ENCODE measurements at regions not wholly inside any gene's neighbourhood (a gene's known extent, or its start where the extent isn't known, plus 50 kb on each side); places are given as distances from the start of the nearest gene placed in this dataset.

DNA sequence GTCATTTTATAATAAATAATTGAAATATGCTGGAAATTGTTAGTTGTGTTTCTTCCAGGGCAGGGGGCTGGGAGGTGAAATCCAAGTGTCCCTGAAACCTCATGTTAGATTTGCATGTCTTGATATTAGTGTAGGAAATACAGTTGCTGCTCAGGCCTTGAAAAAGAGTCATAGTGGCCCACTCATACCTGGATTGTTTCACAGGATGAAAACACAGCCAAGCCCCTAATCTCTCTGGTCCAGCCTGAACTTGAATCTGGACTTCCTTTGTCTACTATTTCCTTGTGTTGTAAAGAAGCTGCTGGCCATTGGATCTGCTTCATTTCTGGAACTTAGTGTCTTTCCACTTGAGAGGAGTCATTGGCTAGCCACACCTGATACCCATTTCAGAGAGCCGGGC is 108.8 kb upstream of the JARID2 start:
- TF ChIP-seq ZNF396 (CRISPR knock-in tag; IDR thresholded peaks at IDR 0.05; ENCODE audit: borderline replicate concordance) (no peak), SMAD3 (CRISPR knock-in tag; IDR thresholded peaks at IDR 0.05; ENCODE audit: borderline replicate concordance) (no peak), ZNF423 (CRISPR knock-in tag; IDR thresholded peaks at IDR 0.05) (no peak)
- TF ChIP-seq, protein P1, sequence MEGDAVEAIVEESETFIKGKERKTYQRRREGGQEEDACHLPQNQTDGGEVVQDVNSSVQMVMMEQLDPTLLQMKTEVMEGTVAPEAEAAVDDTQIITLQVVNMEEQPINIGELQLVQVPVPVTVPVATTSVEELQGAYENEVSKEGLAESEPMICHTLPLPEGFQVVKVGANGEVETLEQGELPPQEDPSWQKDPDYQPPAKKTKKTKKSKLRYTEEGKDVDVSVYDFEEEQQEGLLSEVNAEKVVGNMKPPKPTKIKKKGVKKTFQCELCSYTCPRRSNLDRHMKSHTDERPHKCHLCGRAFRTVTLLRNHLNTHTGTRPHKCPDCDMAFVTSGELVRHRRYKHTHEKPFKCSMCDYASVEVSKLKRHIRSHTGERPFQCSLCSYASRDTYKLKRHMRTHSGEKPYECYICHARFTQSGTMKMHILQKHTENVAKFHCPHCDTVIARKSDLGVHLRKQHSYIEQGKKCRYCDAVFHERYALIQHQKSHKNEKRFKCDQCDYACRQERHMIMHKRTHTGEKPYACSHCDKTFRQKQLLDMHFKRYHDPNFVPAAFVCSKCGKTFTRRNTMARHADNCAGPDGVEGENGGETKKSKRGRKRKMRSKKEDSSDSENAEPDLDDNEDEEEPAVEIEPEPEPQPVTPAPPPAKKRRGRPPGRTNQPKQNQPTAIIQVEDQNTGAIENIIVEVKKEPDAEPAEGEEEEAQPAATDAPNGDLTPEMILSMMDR (IDR thresholded peaks at IDR 0.05), result no peak
- TF ChIP-seq, protein P2, sequence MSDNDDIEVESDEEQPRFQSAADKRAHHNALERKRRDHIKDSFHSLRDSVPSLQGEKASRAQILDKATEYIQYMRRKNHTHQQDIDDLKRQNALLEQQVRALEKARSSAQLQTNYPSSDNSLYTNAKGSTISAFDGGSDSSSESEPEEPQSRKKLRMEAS (CRISPR knock-in tag; IDR thresholded peaks at IDR 0.05), result no peak
- TF ChIP-seq, protein P3, sequence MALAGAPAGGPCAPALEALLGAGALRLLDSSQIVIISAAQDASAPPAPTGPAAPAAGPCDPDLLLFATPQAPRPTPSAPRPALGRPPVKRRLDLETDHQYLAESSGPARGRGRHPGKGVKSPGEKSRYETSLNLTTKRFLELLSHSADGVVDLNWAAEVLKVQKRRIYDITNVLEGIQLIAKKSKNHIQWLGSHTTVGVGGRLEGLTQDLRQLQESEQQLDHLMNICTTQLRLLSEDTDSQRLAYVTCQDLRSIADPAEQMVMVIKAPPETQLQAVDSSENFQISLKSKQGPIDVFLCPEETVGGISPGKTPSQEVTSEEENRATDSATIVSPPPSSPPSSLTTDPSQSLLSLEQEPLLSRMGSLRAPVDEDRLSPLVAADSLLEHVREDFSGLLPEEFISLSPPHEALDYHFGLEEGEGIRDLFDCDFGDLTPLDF (CRISPR knock-in tag; IDR thresholded peaks at IDR 0.05), result no peak
